NCI-H2196 (cell line): ENCODE measurements at regions not wholly inside any gene's neighbourhood (a gene's known extent, or its start where the extent isn't known, plus 50 kb on each side); places are given as distances from the start of the nearest gene placed in this dataset.

Experiments used
- DNase-seq: peaks from one replicate; lab custom pipeline; 2025; ENCODE audit not compliant: unreplicated experiment; lab: John Stamatoyannopoulos, UW

DNA sequence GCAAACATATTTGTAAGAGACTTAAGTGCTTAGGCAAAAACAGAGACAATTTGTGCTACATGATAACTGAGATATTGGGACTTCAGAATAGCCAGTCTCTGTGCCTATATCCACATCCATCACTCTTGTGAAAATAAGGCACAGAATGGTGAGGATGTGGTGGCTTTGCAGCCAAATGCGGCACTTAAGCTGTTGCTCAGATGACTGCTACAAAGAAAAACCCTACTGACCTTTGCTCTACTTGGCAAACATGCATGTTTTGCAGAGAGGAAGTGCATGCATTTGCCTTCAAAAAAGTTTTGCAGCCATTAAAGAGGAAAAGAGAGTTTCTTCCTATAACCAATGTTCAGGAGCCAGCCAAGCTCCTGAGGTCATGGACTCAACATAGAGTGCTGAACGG is 675.0 kb upstream of the KIRREL3 start:
- no peak for DNase-seq

- DNase-seq, result no peak
These were observed 674.2 kb upstream of the KIRREL3 start for GRCh38 chr11:127674754-127675153.

- DNase-seq, result no peak
These were observed 670.0 kb upstream of the KIRREL3 start for GRCh38 chr11:127670374-127671119.

GRCh38 chr11:127656116-127656836 is 655.7 kb upstream of the KIRREL3 start:
- DNase-seq, result no peak

DNA sequence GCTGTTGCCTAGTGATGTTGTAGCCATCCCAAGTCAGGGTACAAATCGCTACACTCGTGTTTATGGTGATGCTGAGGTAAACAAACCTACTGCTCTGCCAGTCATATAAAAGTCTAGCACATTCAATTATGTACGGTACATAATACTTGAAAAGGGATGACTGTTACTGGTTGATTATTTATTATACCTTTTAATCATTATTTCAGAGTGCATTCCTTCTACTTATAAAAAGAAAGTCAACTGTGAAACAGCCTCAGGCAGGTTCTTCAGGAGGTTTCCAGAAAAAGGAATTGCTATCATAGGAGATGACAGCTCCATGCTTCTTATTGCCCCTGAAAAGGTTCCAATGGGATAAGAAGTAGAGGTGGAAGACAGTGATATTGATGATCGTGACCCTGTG is 652.5 kb upstream of the KIRREL3 start:
- no peak for DNase-seq

DNA sequence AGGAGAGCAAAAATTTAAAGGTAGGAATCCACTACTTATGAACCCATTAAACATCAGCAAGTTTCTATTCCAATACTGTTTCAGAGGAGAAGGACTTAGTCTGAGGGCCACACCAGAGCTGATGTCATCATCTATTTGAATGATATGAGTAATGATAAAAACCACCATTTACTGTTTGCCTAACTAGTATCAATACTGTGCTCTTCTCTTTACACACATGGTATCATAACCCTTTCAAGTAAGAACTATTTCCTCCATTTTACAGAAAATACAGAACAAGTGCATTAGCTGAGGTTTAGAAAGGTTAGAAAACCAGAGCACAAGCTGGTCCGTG is 651.3 kb upstream of the KIRREL3 start:
- no peak for DNase-seq

DNA sequence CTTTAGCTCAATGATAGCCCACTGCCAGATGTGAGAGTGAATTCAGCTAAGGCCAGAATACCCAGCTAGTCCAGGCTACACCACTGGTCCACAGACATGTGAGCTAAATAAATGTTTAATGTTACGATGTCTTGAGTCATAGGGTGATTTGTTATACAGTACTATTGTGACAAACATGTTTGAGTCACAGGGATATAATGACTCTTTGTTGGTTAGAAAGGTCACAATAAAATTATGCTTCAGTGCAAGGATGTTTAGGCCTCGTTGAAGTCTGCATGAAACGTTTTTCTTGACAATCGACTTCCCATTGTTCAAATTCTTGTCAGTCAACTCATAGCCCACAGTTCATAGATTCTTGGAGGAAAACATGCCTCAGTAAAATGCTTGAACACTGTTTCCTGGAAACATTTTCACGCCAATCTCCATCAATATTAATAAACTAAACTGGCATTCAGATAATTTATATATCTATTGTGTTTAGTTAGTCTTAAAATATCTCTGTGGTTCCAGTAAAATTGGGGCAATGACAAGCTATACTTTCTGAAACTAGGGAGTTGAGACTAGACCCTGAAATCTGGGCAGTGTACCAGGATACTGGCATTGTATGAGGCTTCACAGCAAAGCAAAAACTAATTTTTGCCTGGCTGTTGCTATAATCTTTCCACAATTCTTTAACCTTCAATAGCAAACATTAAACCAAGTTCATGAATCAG is 650.8 kb upstream of the KIRREL3 start:
- no peak for DNase-seq

DNA sequence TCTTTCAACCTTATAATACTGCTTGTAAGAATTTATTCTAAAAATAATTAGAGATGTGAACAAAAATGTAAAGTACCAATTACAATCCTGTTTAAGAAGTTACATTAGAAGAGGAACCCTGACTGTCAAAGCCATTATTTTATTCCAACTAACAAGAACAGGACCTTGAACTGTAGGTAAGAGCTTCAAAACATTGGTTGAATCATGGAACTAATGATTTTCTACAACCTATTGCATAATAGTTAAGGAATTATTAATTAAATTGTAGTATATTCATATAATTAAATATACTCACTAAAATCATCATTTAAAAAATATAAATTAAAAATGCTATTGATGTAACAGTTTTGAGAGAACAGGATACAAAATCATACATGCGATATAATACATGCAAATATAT is 649.4 kb upstream of the KIRREL3 start:
- no peak for DNase-seq

DNA sequence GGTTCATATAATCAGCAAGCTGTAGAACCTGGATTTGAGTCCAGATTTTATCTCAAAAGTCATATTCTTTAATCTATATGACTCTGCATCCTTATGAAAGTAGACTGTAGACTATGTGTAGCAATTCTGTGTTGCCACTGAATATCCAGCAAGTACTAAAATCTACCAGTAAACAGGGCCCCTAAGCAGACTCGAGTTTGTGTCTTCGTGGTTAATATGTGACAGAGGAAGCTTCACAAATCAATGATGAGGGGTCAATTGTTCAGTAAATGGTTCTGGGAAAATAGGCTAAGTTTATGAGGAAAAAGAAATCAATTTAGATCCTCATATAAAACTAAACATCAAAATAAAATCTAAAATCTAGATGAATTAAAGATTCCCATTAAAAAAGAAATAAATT is 648.5 kb upstream of the KIRREL3 start:
- no peak for DNase-seq

DNA sequence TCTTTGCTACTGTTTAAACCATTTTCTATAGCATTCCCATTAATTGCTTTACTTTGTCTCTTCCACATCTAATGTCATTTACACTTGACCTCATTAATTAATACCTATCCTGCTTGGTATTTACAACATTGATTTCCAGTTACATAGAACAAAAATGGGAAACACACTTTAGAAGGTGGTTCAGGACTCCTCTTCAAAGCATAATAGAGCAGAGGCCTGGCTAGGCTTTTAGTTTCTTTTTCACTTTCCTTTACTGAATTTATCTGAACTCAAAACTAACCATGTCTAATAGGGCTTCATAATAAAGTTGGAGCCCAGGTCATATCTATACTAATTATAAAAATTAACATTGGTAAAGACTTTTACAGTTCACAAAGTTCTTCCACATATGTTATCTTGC is 648.0 kb upstream of the KIRREL3 start:
- no peak for DNase-seq

- DNase-seq, result no peak
These were observed 643.8 kb upstream of the KIRREL3 start for GRCh38 chr11:127644366-127644765.

- DNase-seq, result no peak
These were observed 642.9 kb upstream of the KIRREL3 start for GRCh38 chr11:127643268-127644058.

- no peak for DNase-seq
These were observed 640.2 kb upstream of the KIRREL3 start for GRCh38 chr11:127640561-127641451.

DNA sequence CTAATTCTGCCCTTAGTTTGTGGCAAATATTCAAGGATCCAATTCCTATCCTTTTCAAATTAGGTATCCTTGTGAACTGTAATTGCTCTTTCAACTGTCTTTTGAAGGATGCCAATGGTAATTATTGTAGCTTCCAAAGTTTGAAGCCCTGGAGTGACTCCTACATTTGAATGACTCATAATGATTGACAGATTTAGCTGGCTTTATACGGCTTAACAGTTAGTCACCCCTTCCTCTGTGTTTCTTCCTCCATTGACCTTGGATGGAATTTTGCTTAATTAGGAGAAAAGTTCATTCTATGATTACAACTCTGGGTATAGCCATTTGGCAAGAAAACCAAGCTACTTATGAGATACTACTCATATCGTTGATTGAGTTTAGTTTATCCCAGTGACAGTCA is 639.3 kb upstream of the KIRREL3 start:
- no peak for DNase-seq

GRCh38 chr11:127632976-127633680 is 632.6 kb upstream of the KIRREL3 start:
- DNase-seq, result no peak

- no peak for DNase-seq
These were observed 632.0 kb upstream of the KIRREL3 start for GRCh38 chr11:127632546-127632945.

DNA sequence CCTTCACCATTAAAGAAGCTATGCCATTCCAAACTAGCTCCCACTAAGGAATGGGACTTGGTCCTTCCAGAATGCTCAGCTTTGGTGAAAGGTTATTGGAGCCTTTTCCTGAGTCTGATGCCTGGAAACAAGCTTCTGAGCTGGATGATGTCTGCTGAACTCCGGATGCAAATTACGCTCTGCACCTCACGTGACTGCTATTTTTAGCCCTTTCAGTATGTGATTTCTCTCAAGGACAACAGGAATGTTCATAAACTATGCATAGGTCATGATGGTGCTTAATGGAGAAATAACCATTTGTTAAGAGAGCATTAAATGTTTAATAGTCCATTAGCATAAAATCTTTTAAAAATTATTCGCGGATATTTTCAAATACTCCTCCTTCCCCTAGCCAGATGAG is 631.4 kb upstream of the KIRREL3 start:
- no peak for DNase-seq

- no peak for DNase-seq
These were observed 628.6 kb upstream of the KIRREL3 start for GRCh38 chr11:127629200-127629599.

DNA sequence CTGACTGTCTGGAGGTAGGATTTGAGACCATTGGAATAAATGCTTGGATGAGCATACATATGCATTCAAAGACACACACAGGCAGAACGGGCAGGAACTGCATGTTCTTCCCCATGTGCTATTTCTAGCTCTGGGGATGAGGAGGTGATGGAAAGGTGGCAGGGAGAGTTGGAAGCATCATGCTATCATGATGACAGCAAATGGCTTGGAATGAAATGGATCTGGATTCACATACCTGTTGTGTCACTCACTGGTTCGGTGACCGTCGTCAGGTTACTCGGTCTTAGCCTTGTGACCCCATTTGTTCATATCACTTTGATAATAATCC is 627.9 kb upstream of the KIRREL3 start:
- DNase-seq, result no peak
